ENCODE measurements at regions not wholly inside any gene's neighbourhood (a gene's known extent, or its start where the extent isn't known, plus 50 kb on each side); places are given as distances from the start of the nearest gene placed in this dataset.

GRCh38 chr6:129777371-129777770 is 67.4 kb upstream of the ARHGAP18 start:
- TF ChIP-seq EZH2 (IDR thresholded peaks at IDR 0.05; ENCODE audit: borderline replicate concordance) (no peak), CTCF (IDR thresholded peaks at IDR 0.05; ENCODE audit: poor library complexity) (no peak)
